HG03571 (cell line): ENCODE measurements at regions not wholly inside any gene's neighbourhood (a gene's known extent, or its start where the extent isn't known, plus 50 kb on each side); places are given as distances from the start of the nearest gene placed in this dataset.

Source experiments
- ATAC-seq: cut with Tn5 transposase; IDR thresholded peaks from one replicate; pipeline ENCODE4 v1.9.1; 2021; ENCODE audit not compliant: unreplicated experiment

GRCh38 chr13:78341032-78341431, 262.3 kb downstream of the POU4F1 start:
- ATAC-seq, result no peak

- no peak for ATAC-seq
These were observed 263.4 kb downstream of the POU4F1 start for GRCh38 chr13:78339927-78340326.

DNA sequence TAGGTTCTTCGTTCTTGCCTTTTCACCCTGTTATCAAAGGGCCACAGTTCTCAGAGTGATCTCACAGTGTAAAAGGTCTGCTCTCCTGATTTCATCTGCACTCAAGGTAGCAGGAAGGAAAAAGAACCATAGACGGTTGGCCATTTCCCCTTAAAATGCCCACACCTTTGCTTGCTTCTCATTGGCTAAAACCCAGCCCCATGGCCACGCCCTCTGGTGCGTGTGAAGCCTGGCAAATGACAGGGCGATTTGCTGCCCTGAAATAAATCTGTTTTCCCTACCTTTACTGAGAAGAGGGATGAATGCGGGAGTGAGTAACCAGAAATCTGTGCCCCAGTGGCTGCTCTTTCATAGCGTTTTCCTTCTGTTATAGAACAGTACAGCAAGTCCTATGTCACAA, 269.3 kb downstream of the POU4F1 start:
- no peak for ATAC-seq

- ATAC-seq, result no peak
These were observed 276.7 kb downstream of the POU4F1 start for GRCh38 chr13:78326633-78327032.

GRCh38 chr13:78325585-78325984, 277.8 kb downstream of the POU4F1 start:
- ATAC-seq, result no peak

GRCh38 chr13:78323848-78324247, 279.5 kb downstream of the POU4F1 start:
- no peak for ATAC-seq

DNA sequence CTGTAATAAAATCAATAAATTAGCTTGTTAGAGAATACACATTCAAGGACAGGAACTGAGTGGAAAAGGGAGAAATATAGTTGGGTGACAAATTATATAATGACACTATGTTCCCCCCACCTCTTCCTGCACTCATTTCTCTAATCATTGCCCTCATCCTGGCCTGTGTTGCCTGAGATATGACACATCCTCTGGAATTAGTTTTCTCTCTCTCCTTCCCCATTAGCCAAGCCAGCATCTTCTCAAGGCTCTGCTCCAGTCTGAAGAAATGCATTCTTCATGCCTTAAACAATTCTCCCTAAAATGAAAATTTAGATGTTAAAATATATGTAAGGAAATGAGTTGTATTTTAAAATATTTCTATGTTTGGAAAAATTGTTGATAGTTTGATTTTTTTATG, 280.3 kb downstream of the POU4F1 start:
- no peak for ATAC-seq

GRCh38 chr13:78319101-78319627, 284.2 kb downstream of the POU4F1 start:
- no peak for ATAC-seq

GRCh38 chr13:78317030-78317429, 286.3 kb downstream of the POU4F1 start:
- ATAC-seq, result no peak

- peak; percentile 48 for ATAC-seq
These were observed 293.7 kb downstream of the POU4F1 start for GRCh38 chr13:78309497-78310180.

GRCh38 chr13:78306519-78307206, 296.7 kb downstream of the POU4F1 start:
- no peak for ATAC-seq

GRCh38 chr13:78305171-78305570, 298.2 kb downstream of the POU4F1 start:
- ATAC-seq, result no peak

DNA sequence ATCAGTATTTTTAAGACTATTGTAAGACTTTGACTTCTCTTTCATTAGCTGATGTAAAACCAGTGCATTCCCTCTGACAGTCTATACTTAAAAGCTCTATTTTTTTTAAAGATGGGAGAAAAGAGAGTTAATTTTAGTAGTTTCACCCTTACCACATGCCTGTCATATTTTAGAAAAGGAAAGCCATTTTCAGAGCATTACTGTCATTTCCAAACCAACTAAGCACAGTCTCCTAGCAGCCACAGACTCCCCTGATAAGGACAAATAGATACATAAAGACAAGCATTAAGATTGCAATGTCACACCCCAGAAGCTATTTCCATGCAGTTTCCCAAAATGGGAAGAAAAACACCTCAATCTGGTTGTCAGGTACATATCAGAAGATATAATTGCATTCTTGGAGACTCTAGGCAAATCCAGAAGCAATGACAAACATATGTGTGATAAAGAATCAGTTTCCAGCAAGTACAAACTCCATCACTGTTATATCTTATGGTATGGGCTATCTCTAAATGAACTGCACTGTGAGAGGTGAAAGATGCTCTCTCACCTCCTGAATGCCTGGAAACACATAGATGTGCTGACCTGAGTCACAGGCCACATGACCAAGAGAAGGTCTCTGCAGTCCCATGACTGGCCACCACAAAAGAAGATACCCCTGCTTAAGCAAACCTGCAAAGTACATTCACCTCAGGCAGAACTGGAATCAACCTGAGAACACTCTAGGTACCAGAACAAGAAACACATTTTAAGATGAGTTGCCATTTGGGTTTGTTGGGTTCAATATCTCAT, 303.3 kb downstream of the POU4F1 start:
- no peak for ATAC-seq

DNA sequence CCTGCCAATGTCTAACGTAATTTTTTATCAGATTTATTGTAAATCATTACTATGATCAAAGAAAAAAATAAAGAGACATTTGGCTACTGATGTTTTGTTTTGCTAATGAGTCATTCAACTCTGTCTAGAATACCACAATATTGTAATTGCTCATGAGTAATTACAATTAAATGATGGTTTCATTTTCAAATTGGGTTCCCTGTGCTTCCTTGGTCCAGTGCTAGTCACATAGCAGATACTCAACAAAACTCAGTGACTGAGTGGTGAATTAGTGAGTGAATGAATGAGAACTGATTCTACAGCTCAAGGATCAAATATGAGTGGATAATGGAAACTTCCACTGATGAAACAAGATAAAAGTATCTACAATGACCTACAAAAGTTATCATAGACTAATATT, 304.7 kb downstream of the POU4F1 start:
- ATAC-seq, result no peak

- ATAC-seq, result no peak
These were observed 316.6 kb downstream of the POU4F1 start for GRCh38 chr13:78286748-78287147.

GRCh38 chr13:78265098-78265497, 338.3 kb downstream of the POU4F1 start:
- ATAC-seq, result no peak

GRCh38 chr13:78258304-78258703, 339.7 kb upstream of the EDNRB start:
- no peak for ATAC-seq

DNA sequence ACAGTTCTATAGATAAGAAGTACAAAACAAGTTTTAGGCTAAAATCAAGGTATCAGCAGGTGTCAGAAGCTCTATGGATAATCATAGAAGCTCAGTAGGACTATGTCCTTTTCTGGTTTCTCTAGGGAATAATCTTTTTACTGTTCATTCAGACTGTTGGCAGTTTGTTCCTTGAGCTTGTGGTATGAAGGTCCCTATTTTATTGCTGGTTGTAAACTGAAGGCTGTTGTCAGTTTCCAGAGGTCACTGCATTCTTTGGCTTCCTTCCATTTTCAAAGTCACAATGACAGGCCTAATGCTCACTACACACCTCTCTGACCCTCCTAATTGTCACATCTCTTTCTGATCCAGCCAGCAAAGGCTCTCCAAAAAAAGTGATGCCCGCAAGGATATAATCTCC, 337.9 kb upstream of the EDNRB start:
- ATAC-seq, result no peak

DNA sequence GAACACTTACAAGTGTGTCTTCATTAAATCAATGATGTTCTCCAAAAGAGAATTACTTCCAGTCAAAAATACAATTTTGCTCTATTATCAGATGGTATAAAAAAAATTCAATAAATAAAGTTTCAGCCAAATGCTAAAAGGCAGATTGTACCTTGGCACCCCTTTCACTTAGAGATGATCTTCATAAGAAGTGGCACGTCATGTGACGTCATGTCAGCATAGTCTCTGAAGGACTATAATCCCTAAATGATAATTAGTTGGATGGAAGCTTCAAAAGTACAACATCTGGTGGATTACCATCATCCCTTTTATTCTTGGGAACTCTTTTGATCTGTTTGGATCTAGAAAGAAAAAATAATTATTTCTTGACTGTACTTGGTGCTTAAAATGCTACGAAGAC, 335.5 kb upstream of the EDNRB start:
- no peak for ATAC-seq

- no peak for ATAC-seq
These were observed 328.7 kb upstream of the EDNRB start for GRCh38 chr13:78247362-78247761.

GRCh38 chr13:78241278-78241919, 322.8 kb upstream of the EDNRB start:
- no peak for ATAC-seq
